ENCODE measurements at regions not wholly inside any gene's neighbourhood (a gene's known extent, or its start where the extent isn't known, plus 50 kb on each side); places are given as distances from the start of the nearest gene placed in this dataset.

GRCh38 chr13:52975969-52976368 lies 52.6 kb upstream of the OLFM4 start:
- in situ Hi-C loops (cut with HindIII; ENCODE audit: low sequenced_read_pairs) = no loop called here
- DNase-seq (ENCODE audit: low spot score) = no peak

DNA sequence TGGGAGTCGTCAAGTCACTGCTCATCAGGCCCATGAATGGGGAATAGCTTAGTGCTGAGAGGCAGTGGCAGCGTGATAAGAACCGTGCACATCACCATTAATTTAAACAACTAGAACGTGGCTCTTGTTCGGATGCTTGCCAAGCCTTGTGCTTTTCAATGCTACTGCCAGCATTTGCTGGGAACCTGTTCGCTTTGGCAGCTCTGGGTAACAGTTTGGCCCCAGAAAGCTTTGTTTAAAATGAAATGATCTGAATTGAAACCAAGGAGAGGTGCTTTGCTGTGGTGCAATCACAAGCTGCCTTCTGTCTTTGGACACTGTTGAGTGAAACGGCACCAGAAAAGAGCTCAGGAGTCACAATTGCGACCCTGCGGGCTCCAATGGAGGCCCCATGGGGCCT lies 53.5 kb upstream of the OLFM4 start:
- DNase-seq (ENCODE audit: low spot score) = no peak
- in situ Hi-C loops (cut with HindIII; ENCODE audit: low sequenced_read_pairs) = no loop called here

- in situ Hi-C loops (cut with HindIII; ENCODE audit: low sequenced_read_pairs) = no loop called here
- DNase-seq (ENCODE audit: low spot score) = no peak
These were observed 53.9 kb upstream of the OLFM4 start for GRCh38 chr13:52974711-52975110.

DNA sequence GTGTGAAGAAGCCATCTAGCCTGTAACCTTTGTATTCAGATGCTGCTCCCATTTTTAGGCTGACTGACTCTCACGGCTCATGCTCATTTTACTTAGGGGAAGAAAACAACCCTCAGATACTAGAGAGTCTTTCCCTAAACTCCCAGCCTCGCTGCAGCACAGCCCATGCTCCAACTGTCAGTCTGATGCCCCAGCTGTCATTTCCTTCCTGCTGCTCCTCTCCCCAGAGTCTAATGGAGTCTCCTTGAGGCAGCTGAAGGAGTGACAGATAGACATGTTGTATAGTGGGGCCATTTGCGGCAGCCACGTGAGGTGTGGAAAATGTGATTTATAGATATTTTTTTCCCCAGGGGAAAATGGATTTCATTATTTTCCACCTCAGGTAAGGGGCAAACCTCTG lies 59.2 kb upstream of the OLFM4 start:
- in situ Hi-C loops (cut with HindIII; ENCODE audit: low sequenced_read_pairs) = no loop called here

GRCh38 chr13:52968074-52968700 lies 60.4 kb upstream of the OLFM4 start:
- in situ Hi-C loops (cut with HindIII; ENCODE audit: low sequenced_read_pairs) = no loop called here
- DNase-seq (ENCODE audit: low spot score) = peak; percentile 38

More for the DNA sequence above, 59.2 kb upstream of the OLFM4 start:
- no peak for DNase-seq (ENCODE audit: low spot score)

DNA sequence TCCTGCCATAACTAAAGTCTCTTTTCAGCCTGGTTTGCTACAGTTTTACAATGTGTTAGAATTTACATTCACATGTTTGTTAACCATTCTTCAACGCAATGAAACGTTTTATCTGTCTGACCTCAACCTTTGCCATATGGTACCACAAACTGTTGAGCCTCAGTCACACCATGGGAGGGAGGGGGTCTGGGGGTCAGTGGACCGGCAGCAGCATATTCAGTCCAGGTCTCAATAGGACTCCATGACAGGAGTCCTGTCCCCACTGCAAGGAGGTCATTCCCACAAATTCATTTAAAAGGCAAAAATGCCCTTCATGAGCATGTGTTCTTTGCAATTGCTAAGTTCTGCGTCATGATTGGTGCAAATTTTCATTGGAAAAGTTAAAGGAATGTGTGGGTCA lies 66.6 kb upstream of the OLFM4 start:
- in situ Hi-C loops (cut with HindIII; ENCODE audit: low sequenced_read_pairs) = no loop called here
- no peak for DNase-seq (ENCODE audit: low spot score)

DNA sequence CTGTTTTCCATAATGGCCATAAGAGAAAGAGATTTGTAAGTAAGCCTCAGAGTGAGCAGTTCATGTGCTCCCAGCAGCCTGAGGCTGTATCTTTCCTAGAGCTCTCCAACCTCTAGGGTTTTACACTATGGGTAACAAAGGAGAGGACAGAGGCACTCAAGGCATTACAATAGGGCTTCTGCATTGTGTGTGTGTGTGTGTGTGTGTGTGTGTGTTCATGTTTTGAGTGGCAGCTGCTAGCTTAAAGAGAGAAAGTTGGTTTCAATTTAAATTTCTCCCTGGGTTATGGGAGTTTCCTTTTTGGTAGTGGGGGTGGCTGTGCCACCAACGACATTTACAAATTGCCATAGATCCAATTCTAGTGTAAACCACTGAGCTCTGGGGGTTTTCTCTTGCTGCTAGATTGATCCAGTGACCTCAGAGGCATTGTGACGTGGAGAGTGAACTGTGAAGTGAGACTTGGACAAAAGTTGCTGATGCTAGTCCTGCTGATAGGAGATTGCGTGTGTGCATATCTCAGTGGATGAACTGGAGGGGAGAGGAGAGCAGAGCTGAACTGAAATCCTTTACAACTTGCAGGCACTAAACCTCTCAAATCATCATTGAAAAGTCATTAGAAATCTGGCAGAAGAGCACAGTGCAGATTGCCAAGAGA lies 67.2 kb upstream of the OLFM4 start:
- in situ Hi-C loops (cut with HindIII; ENCODE audit: low sequenced_read_pairs) = no loop called here
- no peak for DNase-seq (ENCODE audit: low spot score)

DNA sequence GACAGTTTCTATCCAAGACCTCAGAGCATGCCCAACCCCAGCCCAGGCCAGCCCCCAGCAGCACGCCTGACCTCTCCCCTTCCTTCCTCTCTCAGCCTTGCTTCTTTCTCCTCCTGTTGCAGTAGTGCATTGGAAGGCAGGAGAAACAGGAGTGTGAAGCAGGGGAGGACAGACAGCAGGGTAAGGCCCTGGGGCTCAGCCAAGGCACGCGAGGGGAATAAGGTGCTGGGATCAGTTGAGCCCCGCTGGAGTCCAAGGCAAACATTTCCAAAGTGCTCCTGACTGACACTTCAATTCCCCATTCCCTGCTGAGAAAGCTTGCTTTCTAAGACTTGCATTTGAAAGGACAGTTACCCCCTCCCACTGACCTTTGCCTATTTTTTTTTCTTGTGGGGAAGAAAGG lies 73.1 kb upstream of the OLFM4 start:
- in situ Hi-C loops (cut with HindIII; ENCODE audit: low sequenced_read_pairs) = no loop called here
- no peak for DNase-seq (ENCODE audit: low spot score)

DNA sequence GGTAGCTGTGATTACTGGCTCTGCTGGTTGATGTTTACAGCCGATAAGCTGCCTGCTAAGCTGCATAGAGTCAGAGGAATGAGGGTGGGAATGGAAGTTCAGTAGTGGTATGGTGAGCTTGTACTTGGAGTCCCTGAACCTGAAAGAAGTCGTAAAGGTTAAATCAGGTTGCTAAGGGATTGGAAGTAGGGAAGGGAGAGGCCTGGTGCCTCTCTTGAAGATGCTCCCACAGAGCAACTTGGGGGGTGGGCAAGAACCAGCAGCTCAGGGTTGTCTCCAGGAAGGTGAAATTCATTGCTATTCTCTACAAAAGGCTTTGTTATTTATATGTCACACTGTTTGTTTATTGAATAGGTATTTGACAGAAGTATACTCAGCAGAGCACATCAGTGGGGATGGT lies 73.8 kb upstream of the OLFM4 start:
- in situ Hi-C loops (cut with HindIII; ENCODE audit: low sequenced_read_pairs) = no loop called here

GRCh38 chr13:52950436-52950956 lies 78.1 kb upstream of the OLFM4 start:
- no peak for DNase-seq (ENCODE audit: low spot score)
- in situ Hi-C loops (cut with HindIII; ENCODE audit: low sequenced_read_pairs) = no loop called here

More for the DNA sequence above, 73.8 kb upstream of the OLFM4 start:
- DNase-seq (ENCODE audit: low spot score) = no peak

GRCh38 chr13:52949742-52950141 lies 78.9 kb upstream of the OLFM4 start:
- in situ Hi-C loops (cut with HindIII; ENCODE audit: low sequenced_read_pairs) = no loop called here

GRCh38 chr13:52949044-52949443 lies 79.6 kb upstream of the OLFM4 start:
- no peak for DNase-seq (ENCODE audit: low spot score)
- in situ Hi-C loops (cut with HindIII; ENCODE audit: low sequenced_read_pairs) = no loop called here

More at GRCh38 chr13:52949742-52950141, 78.9 kb upstream of the OLFM4 start:
- peak; percentile 17 for DNase-seq (ENCODE audit: low spot score)

DNA sequence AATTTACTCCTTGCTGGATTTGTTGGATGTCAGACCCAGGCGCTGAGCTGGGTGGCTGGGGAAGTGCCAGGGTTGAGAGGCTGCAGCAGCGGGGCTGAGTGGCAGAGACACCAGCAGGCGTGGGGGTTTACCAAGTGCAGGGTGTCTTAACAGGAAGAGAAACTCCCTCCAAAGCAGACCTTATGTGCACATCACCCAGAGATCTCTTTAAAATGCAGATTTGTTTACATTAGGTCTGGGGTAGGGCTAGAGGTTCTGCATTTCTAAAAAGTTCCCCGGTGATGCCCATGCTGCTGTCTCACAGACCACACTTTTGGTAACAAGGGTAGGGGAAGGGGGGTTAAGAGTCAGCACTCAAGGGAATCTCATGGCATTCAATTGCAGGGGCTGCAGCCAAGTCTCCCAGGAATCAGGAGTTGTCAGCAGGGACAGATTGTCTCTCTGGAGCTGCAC lies 80.7 kb upstream of the OLFM4 start:
- DNase-seq (ENCODE audit: low spot score) = no peak
- in situ Hi-C loops (cut with HindIII; ENCODE audit: low sequenced_read_pairs) = no loop called here

DNA sequence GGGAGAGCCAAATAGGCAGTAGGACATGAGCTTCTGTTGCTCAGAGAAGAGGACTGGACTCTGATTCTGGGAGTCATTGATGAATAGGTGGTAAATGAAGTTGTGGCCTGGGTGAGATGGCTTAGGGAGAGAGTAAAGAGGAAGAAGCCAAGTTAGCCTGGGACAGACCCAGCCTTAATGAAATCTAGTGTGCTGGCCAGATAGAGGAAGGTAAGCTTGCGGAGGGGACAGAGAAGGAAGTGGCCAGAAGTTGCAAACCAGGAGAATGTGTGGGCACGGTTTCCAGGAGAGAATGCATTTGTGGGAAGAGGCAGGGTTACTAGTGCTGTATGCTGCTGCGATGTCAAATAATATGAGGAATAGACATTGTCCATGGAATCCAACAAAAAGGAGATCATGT lies 83.3 kb upstream of the OLFM4 start:
- no peak for DNase-seq (ENCODE audit: low spot score)
- in situ Hi-C loops (cut with HindIII; ENCODE audit: low sequenced_read_pairs) = no loop called here

DNA sequence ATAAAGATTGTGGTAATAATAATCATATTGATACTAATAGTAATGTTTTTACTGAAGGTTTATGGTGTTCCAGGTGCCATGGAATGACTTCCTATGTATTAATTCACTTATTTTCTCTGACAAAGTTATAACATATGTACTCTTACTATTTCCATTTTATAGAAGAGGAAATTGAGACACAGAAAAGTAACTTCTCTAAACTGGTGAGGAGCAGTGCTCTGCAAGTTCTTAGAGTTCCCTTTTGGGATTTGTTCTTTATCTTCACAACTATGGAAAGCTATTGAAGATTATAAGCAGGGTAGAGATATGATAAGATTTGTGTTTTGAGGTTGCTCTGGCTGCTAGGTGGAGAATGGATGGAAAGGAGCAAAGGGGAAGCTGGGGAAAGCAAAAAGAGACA lies 83.9 kb upstream of the OLFM4 start:
- in situ Hi-C loops (cut with HindIII; ENCODE audit: low sequenced_read_pairs) = no loop called here
- no peak for DNase-seq (ENCODE audit: low spot score)

GRCh38 chr13:52938065-52938464 lies 89.6 kb upstream of the PCDH8 start:
- in situ Hi-C loops (cut with HindIII; ENCODE audit: low sequenced_read_pairs) = no loop called here
- DNase-seq (ENCODE audit: low spot score) = no peak

DNA sequence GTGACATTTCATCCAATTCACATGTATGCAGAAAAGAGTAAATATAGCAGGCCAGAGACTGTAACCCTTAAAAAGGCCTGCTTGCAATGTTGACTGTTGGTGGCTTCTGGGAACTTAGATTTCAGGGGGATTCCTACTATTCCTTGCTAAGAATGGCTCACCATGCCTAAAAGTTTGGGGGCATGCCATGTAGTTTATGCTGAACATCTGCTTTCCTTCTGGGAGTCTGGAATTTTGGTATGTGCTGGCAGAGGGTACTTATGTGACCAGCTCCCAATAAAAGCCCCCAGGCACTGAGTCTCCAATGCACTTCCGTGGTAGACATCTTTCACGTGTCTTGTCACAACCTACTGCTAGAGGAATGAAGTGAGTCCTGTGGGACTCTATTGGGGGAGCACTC lies 88.4 kb upstream of the PCDH8 start:
- in situ Hi-C loops (cut with HindIII; ENCODE audit: low sequenced_read_pairs) = no loop called here
- DNase-seq (ENCODE audit: low spot score) = no peak

DNA sequence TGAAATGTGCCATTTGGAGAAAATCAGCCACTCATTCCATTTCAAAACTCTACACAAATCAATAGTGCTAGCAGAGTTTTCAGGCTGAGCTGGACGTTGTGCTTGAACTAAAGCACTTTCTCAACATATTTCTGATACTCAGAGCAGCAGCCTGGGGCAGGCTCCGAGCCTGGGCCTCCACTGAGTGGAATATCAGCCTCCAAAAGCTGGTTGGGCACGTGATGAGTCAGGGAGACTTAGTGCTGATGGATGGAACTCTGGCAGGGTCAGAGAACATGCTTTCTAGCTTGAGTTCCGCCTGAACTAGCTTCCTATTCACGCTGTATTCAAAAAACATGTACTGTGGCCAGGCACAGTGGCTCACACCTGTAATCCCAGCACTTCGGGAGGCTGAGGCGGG lies 85.8 kb upstream of the PCDH8 start:
- DNase-seq (ENCODE audit: low spot score) = no peak
- in situ Hi-C loops (cut with HindIII; ENCODE audit: low sequenced_read_pairs) = no loop called here

DNA sequence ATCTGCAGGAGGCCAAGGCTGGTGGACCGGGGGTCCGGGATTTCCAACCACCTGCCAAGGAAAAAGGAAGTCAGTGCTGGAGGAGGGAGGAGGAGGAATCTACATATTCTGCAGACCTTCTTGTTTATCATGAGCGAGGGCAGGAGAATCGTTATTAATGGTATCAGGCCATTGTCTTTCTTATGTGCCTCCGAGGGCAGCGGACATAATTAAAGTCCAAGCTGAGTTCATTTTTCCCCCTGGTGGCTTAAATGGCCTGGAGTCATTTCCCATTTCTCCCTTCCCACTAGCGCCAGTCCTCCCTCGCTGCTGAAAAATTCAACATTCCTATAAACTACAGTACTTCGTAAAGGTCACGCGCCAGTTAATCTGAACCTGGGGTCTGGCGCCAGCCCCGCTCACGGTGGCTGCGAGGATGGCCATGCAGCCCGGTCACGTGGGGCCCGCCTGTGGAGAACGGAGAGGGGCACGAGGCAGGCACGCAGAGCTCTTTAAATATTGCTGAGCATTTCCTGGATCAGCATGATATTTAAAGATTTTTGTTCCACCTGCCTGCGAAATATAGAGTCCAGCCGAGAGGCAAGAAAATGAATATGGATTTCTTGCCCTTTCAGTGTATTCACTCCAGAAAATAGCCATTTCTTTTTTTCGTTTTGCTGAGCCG lies 85.2 kb upstream of the PCDH8 start:
- DNase-seq (ENCODE audit: low spot score) = no peak
- in situ Hi-C loops (cut with HindIII; ENCODE audit: low sequenced_read_pairs) = no loop called here

GRCh38 chr13:52933099-52933498 lies 84.7 kb upstream of the PCDH8 start:
- in situ Hi-C loops (cut with HindIII; ENCODE audit: low sequenced_read_pairs) = no loop called here
- DNase-seq (ENCODE audit: low spot score) = no peak

All from G401 (cell line).